H9 (cell line): ENCODE measurements at regions not wholly inside any gene's neighbourhood (a gene's known extent, or its start where the extent isn't known, plus 50 kb on each side); places are given as distances from the start of the nearest gene placed in this dataset.

Experiments
- DNase-seq: peaks from one replicate; pipeline ENCODE4 v3.0.0-alpha.2; 2017
- H2AFZ ChIP-seq: one replicate; pipeline ENCODE4 v1.6.1; 2013; ENCODE audit warnings: mild to moderate bottlenecking, low read length, control low read depth, moderate library complexity
- H2AK5ac ChIP-seq: 2 replicates; pipeline ENCODE4 v1.6.1; 2013; ENCODE audit warnings: low read length, control low read depth, mixed read lengths; ENCODE audit not compliant: insufficient read length
- H2BK120ac ChIP-seq: one replicate; pipeline ENCODE4 v1.6.1; 2013; ENCODE audit warnings: low read depth, mild to moderate bottlenecking, low read length, control low read depth, inconsistent platforms; ENCODE audit not compliant: poor library complexity, severe bottlenecking
- H2BK12ac ChIP-seq: 2 replicates; pipeline ENCODE4 v1.6.1; 2013; ENCODE audit warnings: low read length, control low read depth, mixed read lengths, low read depth; ENCODE audit not compliant: insufficient read length
- H2BK15ac ChIP-seq: 2 replicates; pipeline ENCODE4 v1.6.1; 2013; ENCODE audit warnings: low read depth, low read length, control low read depth
- H2BK20ac ChIP-seq: one replicate; pipeline ENCODE4 v1.6.1; 2013; ENCODE audit warnings: low read depth, mild to moderate bottlenecking, low read length, control low read depth, inconsistent platforms; ENCODE audit not compliant: poor library complexity, severe bottlenecking
- H2BK5ac ChIP-seq: 2 replicates; pipeline ENCODE4 v1.6.1; 2013; ENCODE audit warnings: low read length, control low read depth, mixed read lengths; ENCODE audit not compliant: insufficient read length
- H3K14ac ChIP-seq: 2 replicates; pipeline ENCODE4 v1.6.1; 2013; ENCODE audit warnings: low read length, control low read depth; ENCODE audit not compliant: insufficient read depth
- H3K18ac ChIP-seq: 2 replicates; pipeline ENCODE4 v1.6.1; 2013; ENCODE audit warnings: low read depth, mild to moderate bottlenecking, mixed read lengths, low read length, control low read depth; ENCODE audit not compliant: insufficient read length
- H3K23ac ChIP-seq: 2 replicates; pipeline ENCODE4 v1.6.1; 2013; ENCODE audit warnings: low read length, control low read depth, mixed read lengths, low read depth; ENCODE audit not compliant: insufficient read length
- H3K23me2 ChIP-seq: 2 replicates; pipeline ENCODE4 v1.6.1; 2013; ENCODE audit warnings: low read depth, mild to moderate bottlenecking, mixed read lengths, low read length, control low read depth; ENCODE audit not compliant: insufficient read length, poor library complexity, severe bottlenecking
- H3K27ac ChIP-seq: 2 replicates; pipeline ENCODE4 v1.5.1; 2013; ENCODE audit warnings: low read length, control low read depth, mixed read lengths, low read depth; ENCODE audit not compliant: insufficient read length
- H3K27me3 ChIP-seq: 2 replicates; pipeline ENCODE4 v1.6.1; 2013; ENCODE audit warnings: low read length, control low read depth, inconsistent platforms; ENCODE audit not compliant: insufficient read depth
- H3K4ac ChIP-seq: 2 replicates; pipeline ENCODE4 v1.6.1; 2013; ENCODE audit warnings: low read depth, mild to moderate bottlenecking, control low read depth, inconsistent platforms, low read length, moderate library complexity
- H3K4me1 ChIP-seq: 2 replicates; pipeline ENCODE4 v1.6.1; 2013; ENCODE audit warnings: low read length, control low read depth, inconsistent platforms; ENCODE audit not compliant: insufficient read depth
- H3K4me2 ChIP-seq: 2 replicates; pipeline ENCODE4 v1.6.1; 2013; ENCODE audit warnings: low read length, control low read depth, mixed read lengths; ENCODE audit not compliant: insufficient read length, insufficient read depth
- H3K56ac ChIP-seq: 2 replicates; pipeline ENCODE4 v1.6.1; 2013; ENCODE audit warnings: low read depth, mild to moderate bottlenecking, mixed read lengths, low read length, control low read depth; ENCODE audit not compliant: insufficient read length
- H3K79me1 ChIP-seq: 2 replicates; pipeline ENCODE4 v1.6.1; 2013; ENCODE audit warnings: low read depth, mild to moderate bottlenecking, moderate library complexity, low read length, control low read depth, inconsistent platforms; ENCODE audit not compliant: insufficient read depth, poor library complexity, severe bottlenecking
- H3K79me2 ChIP-seq: 2 replicates; pipeline ENCODE4 v1.6.1; 2013; ENCODE audit warnings: low read length, control low read depth, inconsistent platforms; ENCODE audit not compliant: insufficient read depth
- H3K9ac ChIP-seq: 2 replicates; pipeline ENCODE4 v1.6.1; 2013; ENCODE audit warnings: low read length, control low read depth, mixed read lengths; ENCODE audit not compliant: insufficient read length; ENCODE audit errors: extremely low read depth
- H3K9me3 ChIP-seq: one replicate; pipeline ENCODE4 v1.6.1; 2013; ENCODE audit warnings: low read depth, low read length, inconsistent platforms; ENCODE audit not compliant: control insufficient read depth
- H3T11ph ChIP-seq: one replicate; pipeline ENCODE4 v1.6.1; 2013; ENCODE audit warnings: mild to moderate bottlenecking, low read length, control low read depth, inconsistent platforms
- H4K20me1 ChIP-seq: one replicate; pipeline ENCODE4 v1.6.1; 2013; ENCODE audit not compliant: control insufficient read depth, insufficient read length, insufficient read depth
- H4K5ac ChIP-seq: 2 replicates; pipeline ENCODE4 v1.6.1; 2013; ENCODE audit warnings: low read depth, mild to moderate bottlenecking, mixed read lengths, low read length, control low read depth; ENCODE audit not compliant: insufficient read length
- H4K8ac ChIP-seq: replicated peaks from 2 replicates; pipeline ENCODE4 v1.6.1; 2013; ENCODE audit warnings: low read length, control low read depth, mixed read lengths, low read depth; ENCODE audit not compliant: insufficient read length
- H4K91ac ChIP-seq: 2 replicates; pipeline ENCODE4 v1.6.1; 2013; ENCODE audit warnings: low read depth, mild to moderate bottlenecking, moderate library complexity, mixed read lengths, low read length, control low read depth; ENCODE audit not compliant: insufficient read length
- H3K27ac Mint-ChIP-seq, 3 experiments: 2 replicates in 2 of 3; 3 replicates in 1 of 3; pipeline ENCODE4 v1.8.0; 2020 to 2021; ENCODE audit warnings: mixed read lengths in 3 of 3, mild to moderate bottlenecking in 1 of 3, moderate library complexity in 1 of 3
- H3K27me3 Mint-ChIP-seq: 2 replicates; pipeline ENCODE4 v1.8.0; 2021; ENCODE audit warnings: low read depth, mild to moderate bottlenecking, moderate library complexity, mixed read lengths
- H3K36me3 Mint-ChIP-seq, 3 experiments: 2 replicates in 2 of 3; 3 replicates in 1 of 3; pipeline ENCODE4 v1.8.0; 2020 to 2021; ENCODE audit warnings: low read depth in 3 of 3, mixed read lengths in 3 of 3; ENCODE audit not compliant: insufficient read depth in 1 of 3
- H3K4me1 Mint-ChIP-seq, 2 experiments: 2 replicates each; pipeline ENCODE4 v1.8.0; 2020; ENCODE audit warnings: mixed read lengths in 2 of 2
- H3K4me3 Mint-ChIP-seq, 2 experiments: 2 replicates in 1 of 2; 3 replicates in 1 of 2; pipeline ENCODE4 v1.8.0; 2020 to 2021; ENCODE audit warnings: mild to moderate bottlenecking in 2 of 2, mixed read lengths in 2 of 2, moderate library complexity in 1 of 2
- H3K9me3 Mint-ChIP-seq, 2 experiments: 2 replicates in 1 of 2; 3 replicates in 1 of 2; pipeline ENCODE4 v1.8.0; 2020; ENCODE audit warnings: mild to moderate bottlenecking in 2 of 2, mixed read lengths in 2 of 2, moderate library complexity in 1 of 2
- CTCF ChIP-seq: fragments of 200-600 bp; sonication (generic); conservative IDR thresholded peaks from 3 replicates; pipeline ENCODE4 v1.8.0; 2021; ENCODE audit warnings: antibody characterized with exemption, mild to moderate bottlenecking
- WGBS: extraction: QIAGEN DNeasy Blood & Tissue Kit; methylation state at CpG from one replicate; pipeline ENCODE4 v1.1.7; 2013; ENCODE audit warnings: missing lambda C conversion rate, low lambda C conversion rate, mixed read lengths; ENCODE audit not compliant: insufficient read length; ENCODE audit errors: extremely low coverage; 5-methylcytosine and 5-hydroxymethylcytosine counted together

- H3K4me1 ChIP-seq: no peaks in the 10 kb centered on the region
Observed at GRCh38 chr6:170464524-170464979, 88.6 kb downstream of the PSMB1 start.

More at GRCh38 chr6:170464524-170464979, 88.6 kb downstream of the PSMB1 start:
- H3K36me3 Mint-ChIP-seq: peaks cover 5 to 15% (median 6%) of the 10 kb centered on the region in 3 experiments; a peak in 6 of 7 replicates
- DNase-seq: no peak
- Histone ChIP-seq H3K4me2 (no peak overlapping the region), H3K79me1 (no peaks in the 10 kb centered on the region), H3K79me2 (no peaks in the 10 kb centered on the region), H3K27ac (no peak overlapping the region), H3K56ac (no peak overlapping the region), H4K8ac (no peak overlapping the region), H2BK5ac (no peak overlapping the region), H2BK12ac (no peak overlapping the region), H2BK15ac (no peak overlapping the region), H4K5ac (no peak overlapping the region), H4K91ac (no peak overlapping the region), H3K9ac (no peak overlapping the region), H3K9me3 (peaks cover 13% of the 10 kb centered on the region), H3K14ac (no peak overlapping the region), H3K18ac (no peak overlapping the region), H3T11ph (no peak overlapping the region), H2BK20ac (no peak overlapping the region), H2AK5ac (no peak overlapping the region), H2AFZ (no peak overlapping the region), H3K27me3 (no peaks in the 10 kb centered on the region), H4K20me1 (no peaks in the 10 kb centered on the region), H3K23me2 (no peaks in the 10 kb centered on the region), H3K23ac (no peak overlapping the region), H2BK120ac (no peak overlapping the region), H3K4ac (no peak overlapping the region)
- peaks cover 1 to 3% of the 10 kb centered on the region in 2 experiments; a peak in 3 of 4 replicates for H3K4me1 Mint-ChIP-seq
- H3K9me3 Mint-ChIP-seq: peaks cover 13 to 14% of the 10 kb centered on the region in 2 experiments
- WGBS: no CpG with 5 or more reads among the region's 7 CpGs
- H3K27ac Mint-ChIP-seq: no peak overlapping the region; a peak in 1 of 7 replicates
- no peak for TF ChIP-seq CTCF
- no peak overlapping the region for H3K4me3 Mint-ChIP-seq
- peaks cover 6% of the 10 kb centered on the region for H3K27me3 Mint-ChIP-seq
